ENCODE measurements at regions not wholly inside any gene's neighbourhood (a gene's known extent, or its start where the extent isn't known, plus 50 kb on each side); places are given as distances from the start of the nearest gene placed in this dataset.
"Not testable (repeated sequence)": the region's sequence is repeated elsewhere in the genome, so short reads cannot be mapped to it uniquely, and the experiment has no call there.

- Histone ChIP-seq H3K27ac (ENCODE audit: low read depth, low read length) (no peak overlapping the region), H3K27me3 (ENCODE audit: control insufficient read depth in 1 of 2, insufficient read depth in 2 of 2, low read length in 2 of 2) (no peaks in the 10 kb centered on the region), H3K9ac (ENCODE audit: low read depth in 1 of 2, low read length in 2 of 2) (no peak overlapping the region), H3K4me3 (ENCODE audit: low read depth in 1 of 2, low read length in 2 of 2) (no peak overlapping the region), H3K9me3 (ENCODE audit: control insufficient read depth in 1 of 2, low read length in 2 of 2) (peaks cover 11 to 15% of the 10 kb centered on the region in 2 donors), H3K36me3 (ENCODE audit: control insufficient read depth in 1 of 2, insufficient read depth in 2 of 2, low read length in 2 of 2) (no peaks in the 10 kb centered on the region), H3K4me1 (ENCODE audit: control insufficient read depth in 1 of 2, insufficient read depth in 2 of 2, low read length in 2 of 2) (no peaks in the 10 kb centered on the region)
These were observed 700.5 kb downstream of the COL12A1 start for GRCh38 chr6:74505391-74505790.

DNA sequence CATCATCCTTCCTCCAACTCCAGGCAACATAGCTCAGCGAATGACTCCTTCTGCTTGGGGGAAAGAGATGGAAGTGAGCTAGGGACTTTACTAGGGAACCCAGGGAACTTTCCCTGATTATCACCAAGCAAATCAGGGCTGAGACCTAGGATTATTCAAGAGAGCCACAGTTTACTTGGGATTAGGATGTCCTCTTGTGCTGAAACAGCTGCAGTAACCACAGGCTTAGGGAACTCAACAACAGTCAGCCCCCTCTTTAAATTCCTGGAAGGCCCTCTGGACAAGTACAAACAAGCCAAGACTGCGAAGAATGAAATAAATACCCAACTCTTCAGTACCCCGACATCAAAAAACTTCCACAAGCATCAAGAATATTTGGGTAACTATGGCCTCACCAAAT, 700.9 kb downstream of the COL12A1 start:
- Histone ChIP-seq H3K27ac (ENCODE audit: low read depth, low read length) (no peak overlapping the region), H3K4me3 (ENCODE audit: low read depth in 1 of 2, low read length in 2 of 2) (no peak overlapping the region), H3K9ac (ENCODE audit: low read depth in 1 of 2, low read length in 2 of 2) (no peak overlapping the region), H3K4me1 (ENCODE audit: control insufficient read depth in 1 of 2, insufficient read depth in 2 of 2, low read length in 2 of 2) (no peaks in the 10 kb centered on the region), H3K27me3 (ENCODE audit: control insufficient read depth in 1 of 2, insufficient read depth in 2 of 2, low read length in 2 of 2) (no peaks in the 10 kb centered on the region), H3K9me3 (ENCODE audit: control insufficient read depth in 1 of 2, low read length in 2 of 2) (peaks cover 11 to 15% of the 10 kb centered on the region in 2 donors), H3K36me3 (ENCODE audit: control insufficient read depth in 1 of 2, insufficient read depth in 2 of 2, low read length in 2 of 2) (no peaks in the 10 kb centered on the region)

- Histone ChIP-seq H3K4me1 (ENCODE audit: control insufficient read depth in 1 of 2, insufficient read depth in 2 of 2, low read length in 2 of 2) (no peaks in the 10 kb centered on the region), H3K4me3 (ENCODE audit: low read depth in 1 of 2, low read length in 2 of 2) (no peak overlapping the region), H3K27me3 (ENCODE audit: control insufficient read depth in 1 of 2, insufficient read depth in 2 of 2, low read length in 2 of 2) (no peaks in the 10 kb centered on the region), H3K36me3 (ENCODE audit: control insufficient read depth in 1 of 2, insufficient read depth in 2 of 2, low read length in 2 of 2) (no peaks in the 10 kb centered on the region), H3K9me3 (ENCODE audit: control insufficient read depth in 1 of 2, low read length in 2 of 2) (no peaks in the 10 kb centered on the region), H3K9ac (ENCODE audit: low read depth in 1 of 2, low read length in 2 of 2) (no peak overlapping the region), H3K27ac (ENCODE audit: low read depth, low read length) (no peak overlapping the region)
These were observed 713.3 kb downstream of the COL12A1 start for GRCh38 chr6:74492587-74492986.

GRCh38 chr6:74491844-74492374, 713.9 kb downstream of the COL12A1 start:
- Histone ChIP-seq H3K9ac (ENCODE audit: low read depth in 1 of 2, low read length in 2 of 2) (no peak overlapping the region), H3K36me3 (ENCODE audit: control insufficient read depth in 1 of 2, insufficient read depth in 2 of 2, low read length in 2 of 2) (no peaks in the 10 kb centered on the region), H3K27ac (ENCODE audit: low read depth, low read length) (no peak overlapping the region), H3K9me3 (ENCODE audit: control insufficient read depth in 1 of 2, low read length in 2 of 2) (no peaks in the 10 kb centered on the region), H3K4me1 (ENCODE audit: control insufficient read depth in 1 of 2, insufficient read depth in 2 of 2, low read length in 2 of 2) (no peaks in the 10 kb centered on the region), H3K4me3 (ENCODE audit: low read depth in 1 of 2, low read length in 2 of 2) (no peak overlapping the region), H3K27me3 (ENCODE audit: control insufficient read depth in 1 of 2, insufficient read depth in 2 of 2, low read length in 2 of 2) (no peaks in the 10 kb centered on the region)

- H3K27ac ChIP-seq (ENCODE audit: low read depth, low read length); H3K36me3 ChIP-seq (ENCODE audit: control insufficient read depth in 1 of 2, insufficient read depth in 2 of 2, low read length in 2 of 2); H3K4me1 ChIP-seq (ENCODE audit: control insufficient read depth in 1 of 2, insufficient read depth in 2 of 2, low read length in 2 of 2); H3K4me3 ChIP-seq (ENCODE audit: low read depth in 1 of 2, low read length in 2 of 2); H3K9ac ChIP-seq (ENCODE audit: low read depth in 1 of 2, low read length in 2 of 2); H3K27me3 ChIP-seq (ENCODE audit: control insufficient read depth in 1 of 2, insufficient read depth in 2 of 2, low read length in 2 of 2); H3K9me3 ChIP-seq (ENCODE audit: control insufficient read depth in 1 of 2, low read length in 2 of 2): not testable (repeated sequence)
These were observed 717.1 kb downstream of the COL12A1 start for GRCh38 chr6:74488726-74489125.

GRCh38 chr6:74482180-74482579, 723.7 kb downstream of the COL12A1 start:
- Histone ChIP-seq H3K4me1 (ENCODE audit: control insufficient read depth in 1 of 2, insufficient read depth in 2 of 2, low read length in 2 of 2) (no peaks in the 10 kb centered on the region), H3K4me3 (ENCODE audit: low read depth in 1 of 2, low read length in 2 of 2) (no peak overlapping the region), H3K27me3 (ENCODE audit: control insufficient read depth in 1 of 2, insufficient read depth in 2 of 2, low read length in 2 of 2) (no peaks in the 10 kb centered on the region), H3K9ac (ENCODE audit: low read depth in 1 of 2, low read length in 2 of 2) (no peak overlapping the region), H3K36me3 (ENCODE audit: control insufficient read depth in 1 of 2, insufficient read depth in 2 of 2, low read length in 2 of 2) (no peaks in the 10 kb centered on the region), H3K27ac (ENCODE audit: low read depth, low read length) (no peak overlapping the region), H3K9me3 (ENCODE audit: control insufficient read depth in 1 of 2, low read length in 2 of 2) (no peaks in the 10 kb centered on the region)

DNA sequence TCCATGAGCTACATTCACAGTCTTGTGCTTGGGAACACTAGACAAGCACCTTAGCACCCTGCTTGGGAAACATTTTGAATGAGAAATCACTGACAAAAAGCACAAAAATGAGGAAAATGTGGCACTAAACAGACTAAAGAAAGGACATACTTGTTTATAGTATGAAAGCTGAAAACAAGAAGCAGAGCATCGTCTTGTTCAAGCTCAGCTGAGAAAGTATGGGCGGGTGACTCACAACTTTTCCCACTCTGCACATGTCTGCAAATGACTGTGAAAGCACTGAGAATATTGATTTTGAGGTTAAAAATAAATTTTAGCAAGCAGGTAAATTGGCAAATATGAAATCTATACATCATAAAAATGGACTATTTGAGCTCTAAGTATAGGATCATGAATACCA, 725.3 kb downstream of the COL12A1 start:
- Histone ChIP-seq H3K9me3 (ENCODE audit: control insufficient read depth in 1 of 2, low read length in 2 of 2) (no peaks in the 10 kb centered on the region), H3K4me3 (ENCODE audit: low read depth in 1 of 2, low read length in 2 of 2) (no peak overlapping the region), H3K4me1 (ENCODE audit: control insufficient read depth in 1 of 2, insufficient read depth in 2 of 2, low read length in 2 of 2) (no peaks in the 10 kb centered on the region), H3K27ac (ENCODE audit: low read depth, low read length) (no peak overlapping the region), H3K27me3 (ENCODE audit: control insufficient read depth in 1 of 2, insufficient read depth in 2 of 2, low read length in 2 of 2) (no peaks in the 10 kb centered on the region), H3K9ac (ENCODE audit: low read depth in 1 of 2, low read length in 2 of 2) (no peak overlapping the region), H3K36me3 (ENCODE audit: control insufficient read depth in 1 of 2, insufficient read depth in 2 of 2, low read length in 2 of 2) (no peaks in the 10 kb centered on the region)

GRCh38 chr6:74479960-74480359, 725.9 kb downstream of the COL12A1 start:
- Histone ChIP-seq H3K27ac (ENCODE audit: low read depth, low read length) (no peak overlapping the region), H3K27me3 (ENCODE audit: control insufficient read depth in 1 of 2, insufficient read depth in 2 of 2, low read length in 2 of 2) (no peaks in the 10 kb centered on the region), H3K36me3 (ENCODE audit: control insufficient read depth in 1 of 2, insufficient read depth in 2 of 2, low read length in 2 of 2) (no peaks in the 10 kb centered on the region), H3K9me3 (ENCODE audit: control insufficient read depth in 1 of 2, low read length in 2 of 2) (no peaks in the 10 kb centered on the region), H3K4me1 (ENCODE audit: control insufficient read depth in 1 of 2, insufficient read depth in 2 of 2, low read length in 2 of 2) (no peaks in the 10 kb centered on the region), H3K4me3 (ENCODE audit: low read depth in 1 of 2, low read length in 2 of 2) (no peak overlapping the region), H3K9ac (ENCODE audit: low read depth in 1 of 2, low read length in 2 of 2) (no peak overlapping the region)

DNA sequence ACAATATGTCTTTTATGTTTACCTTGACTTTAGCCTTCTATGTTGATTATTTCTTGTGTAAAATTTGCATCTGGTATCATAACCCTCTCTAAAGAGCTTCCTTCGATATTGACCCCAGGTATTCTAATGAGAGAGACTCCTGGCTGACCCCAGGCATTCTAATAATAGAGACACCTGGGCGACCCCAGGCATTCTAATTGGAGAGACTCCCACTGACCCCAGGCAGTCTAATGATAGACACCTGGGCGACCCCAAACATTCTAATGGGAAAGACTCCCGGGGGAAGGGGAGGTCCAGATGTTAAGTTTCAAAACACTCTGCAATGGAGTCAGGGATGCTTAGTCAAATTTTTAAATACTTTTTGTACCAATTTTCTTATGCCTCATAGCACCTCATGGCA, 726.4 kb downstream of the COL12A1 start:
- H3K4me1 ChIP-seq (ENCODE audit: control insufficient read depth in 1 of 2, insufficient read depth in 2 of 2, low read length in 2 of 2): no peaks in the 10 kb centered on the region
- no peaks in the 10 kb centered on the region for H3K36me3 ChIP-seq (ENCODE audit: control insufficient read depth in 1 of 2, insufficient read depth in 2 of 2, low read length in 2 of 2)
- no peak overlapping the region for H3K9ac ChIP-seq (ENCODE audit: low read depth in 1 of 2, low read length in 2 of 2)
- H3K27ac ChIP-seq (ENCODE audit: low read depth, low read length): no peak overlapping the region
- no peak overlapping the region for H3K4me3 ChIP-seq (ENCODE audit: low read depth in 1 of 2, low read length in 2 of 2)
- H3K9me3 ChIP-seq (ENCODE audit: control insufficient read depth in 1 of 2, low read length in 2 of 2): no peaks in the 10 kb centered on the region
- no peaks in the 10 kb centered on the region for H3K27me3 ChIP-seq (ENCODE audit: control insufficient read depth in 1 of 2, insufficient read depth in 2 of 2, low read length in 2 of 2)

- H3K27me3 ChIP-seq (ENCODE audit: control insufficient read depth in 1 of 2, insufficient read depth in 2 of 2, low read length in 2 of 2); H3K4me1 ChIP-seq (ENCODE audit: control insufficient read depth in 1 of 2, insufficient read depth in 2 of 2, low read length in 2 of 2); H3K36me3 ChIP-seq (ENCODE audit: control insufficient read depth in 1 of 2, insufficient read depth in 2 of 2, low read length in 2 of 2); H3K27ac ChIP-seq (ENCODE audit: low read depth, low read length); H3K9me3 ChIP-seq (ENCODE audit: control insufficient read depth in 1 of 2, low read length in 2 of 2); H3K9ac ChIP-seq (ENCODE audit: low read depth in 1 of 2, low read length in 2 of 2); H3K4me3 ChIP-seq (ENCODE audit: low read depth in 1 of 2, low read length in 2 of 2): not testable (repeated sequence)
These were observed 731.8 kb downstream of the COL12A1 start for GRCh38 chr6:74474046-74474445.

DNA sequence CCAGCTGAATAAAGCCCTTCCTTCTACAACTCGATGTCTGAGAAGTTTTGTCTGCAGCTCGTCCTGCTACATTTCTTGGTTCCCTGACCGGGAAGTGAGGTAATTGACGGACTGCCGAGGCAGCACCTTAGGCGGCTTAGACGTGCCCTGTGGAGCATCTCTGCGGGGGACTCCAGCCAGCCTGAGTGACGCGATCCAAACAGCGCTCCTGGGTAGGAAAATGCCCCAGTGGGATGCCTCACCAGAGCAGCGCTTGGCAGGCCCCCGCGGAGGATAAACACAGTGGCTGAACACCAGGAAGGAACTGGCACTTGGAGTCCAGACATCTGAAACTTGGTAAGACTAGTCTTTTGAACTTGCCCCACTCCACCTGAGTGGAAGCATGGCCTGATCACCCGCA, 737.3 kb downstream of the COL12A1 start:
- H3K4me3 ChIP-seq (ENCODE audit: low read depth in 1 of 2, low read length in 2 of 2): not testable (repeated sequence)

More for the DNA sequence above, 737.3 kb downstream of the COL12A1 start:
- H3K27me3 ChIP-seq (ENCODE audit: control insufficient read depth in 1 of 2, insufficient read depth in 2 of 2, low read length in 2 of 2); H3K4me1 ChIP-seq (ENCODE audit: control insufficient read depth in 1 of 2, insufficient read depth in 2 of 2, low read length in 2 of 2); H3K9ac ChIP-seq (ENCODE audit: low read depth in 1 of 2, low read length in 2 of 2); H3K36me3 ChIP-seq (ENCODE audit: control insufficient read depth in 1 of 2, insufficient read depth in 2 of 2, low read length in 2 of 2); H3K27ac ChIP-seq (ENCODE audit: low read depth, low read length); H3K9me3 ChIP-seq (ENCODE audit: control insufficient read depth in 1 of 2, low read length in 2 of 2): not testable (repeated sequence)
